SK-N-DZ (cell line): ENCODE measurements at regions not wholly inside any gene's neighbourhood (a gene's known extent, or its start where the extent isn't known, plus 50 kb on each side); places are given as distances from the start of the nearest gene placed in this dataset.
A peak's percentile ranks its signal among the peaks of the same experiment; 100 is the strongest.
"Not testable (repeated sequence)": the region's sequence is repeated elsewhere in the genome, so short reads cannot be mapped to it uniquely, and the experiment has no call there.

Experiments
- DNase-seq: peaks from one replicate; pipeline ENCODE4 v3.0.0-alpha.2; 2015; ENCODE audit warnings: low spot score

GRCh38 chr7:94706996-94707740, 51.2 kb upstream of the SGCE start:
- DNase-seq, result no peak

- no peak for DNase-seq
Measured at GRCh38 chr7:94710256-94710655, 54.3 kb upstream of the SGCE start.

- not testable (repeated sequence) for DNase-seq
Measured at GRCh38 chr7:94722360-94722759, 66.4 kb upstream of the SGCE start.

- DNase-seq, result not testable (repeated sequence)
Measured at GRCh38 chr7:94728893-94729292, 73.0 kb upstream of the SGCE start.

- no peak for DNase-seq
Measured at GRCh38 chr7:94738071-94738470, 82.1 kb upstream of the SGCE start.

- DNase-seq, result no peak
Measured at GRCh38 chr7:94739180-94739579, 83.2 kb upstream of the SGCE start.

GRCh38 chr7:94740509-94740908, 84.6 kb upstream of the SGCE start:
- no peak for DNase-seq

- DNase-seq, result no peak
Measured at GRCh38 chr7:94741179-94741578, 85.2 kb upstream of the SGCE start.

- no peak for DNase-seq
Measured at GRCh38 chr7:94748376-94748775, 92.4 kb upstream of the SGCE start.

GRCh38 chr7:94760446-94761100, 104.6 kb upstream of the SGCE start:
- no peak for DNase-seq

- no peak for DNase-seq
Measured at GRCh38 chr7:94761451-94761850, 105.5 kb upstream of the SGCE start.

GRCh38 chr7:94763268-94763667, 107.3 kb upstream of the SGCE start:
- peak; percentile 18 for DNase-seq

- no peak for DNase-seq
Measured at GRCh38 chr7:94769724-94770123, 113.8 kb upstream of the SGCE start.

- no peak for DNase-seq
Measured at GRCh38 chr7:94778711-94779459, 123.0 kb upstream of the SGCE start.

- no peak for DNase-seq
Measured at GRCh38 chr7:94779861-94780260, 123.9 kb upstream of the SGCE start.

GRCh38 chr7:94781236-94781635, 125.3 kb upstream of the SGCE start:
- no peak for DNase-seq

- no peak for DNase-seq
Measured at GRCh38 chr7:94782777-94783176, 124.6 kb upstream of the PPP1R9A start.

- no peak for DNase-seq
Measured at GRCh38 chr7:94787285-94787684, 120.1 kb upstream of the PPP1R9A start.

GRCh38 chr7:94788378-94788777, 119.0 kb upstream of the PPP1R9A start:
- not testable (repeated sequence) for DNase-seq

- no peak for DNase-seq
Measured at GRCh38 chr7:94792241-94792640, 115.2 kb upstream of the PPP1R9A start.

- DNase-seq, result not testable (repeated sequence)
Measured at GRCh38 chr7:94797404-94797803, 110.0 kb upstream of the PPP1R9A start.

- DNase-seq, result no peak
Measured at GRCh38 chr7:94803821-94804220, 103.6 kb upstream of the PPP1R9A start.

GRCh38 chr7:94808673-94809072, 98.7 kb upstream of the PPP1R9A start:
- not testable (repeated sequence) for DNase-seq
